DND-41 (cell line): ENCODE measurements at regions not wholly inside any gene's neighbourhood (a gene's known extent, or its start where the extent isn't known, plus 50 kb on each side); places are given as distances from the start of the nearest gene placed in this dataset.
"Not testable (repeated sequence)": the region's sequence is repeated elsewhere in the genome, so short reads cannot be mapped to it uniquely, and the experiment has no call there.

Source experiments
- ATAC-seq: fragments of 200-7000 bp; cut with Tn5 transposase; 3 replicates; pipeline ENCODE4 v1.9.1; 2021; ENCODE audit warnings: low read depth; ENCODE audit not compliant: insufficient read depth
- DNase-seq: peaks from one replicate; pipeline ENCODE4 v3.0.0-alpha.2; 2020
- H2AFZ ChIP-seq: 2 replicates; pipeline ENCODE4 v1.6.0; 2012; ENCODE audit warnings: low read depth, low read length
- H3K27ac ChIP-seq: 2 replicates; pipeline ENCODE4 v1.5.1; 2012; ENCODE audit warnings: low read length, inconsistent platforms
- H3K27me3 ChIP-seq: fragments of 200-600 bp; sonication (generic); 2 replicates; pipeline ENCODE4 v1.6.0; 2012; ENCODE audit warnings: low read length, mild to moderate bottlenecking, inconsistent platforms; ENCODE audit not compliant: insufficient read depth, poor library complexity
- H3K36me3 ChIP-seq: 2 replicates; pipeline ENCODE4 v1.5.1; 2012; ENCODE audit warnings: low read length, inconsistent platforms; ENCODE audit not compliant: insufficient read depth
- H3K4me1 ChIP-seq: 2 replicates; pipeline ENCODE4 v1.5.1; 2012; ENCODE audit warnings: mild to moderate bottlenecking, low read length; ENCODE audit not compliant: insufficient read depth
- H3K4me2 ChIP-seq: 2 replicates; pipeline ENCODE4 v1.6.0; 2012; ENCODE audit warnings: mild to moderate bottlenecking, moderate library complexity, low read length, inconsistent platforms; ENCODE audit not compliant: insufficient read depth
- H3K4me3 ChIP-seq, 2 experiments: fragments of 200-600 bp in 1 of 2; shearing (Covaris generic) in 1 of 2; 2 replicates each; pipeline ENCODE4 v1.5.1; 2012 to 2016; ENCODE audit warnings: inconsistent platforms in 2 of 2, low read length in 2 of 2, mild to moderate bottlenecking in 2 of 2, low read depth in 1 of 2, moderate library complexity in 1 of 2
- H3K79me2 ChIP-seq: 2 replicates; pipeline ENCODE4 v1.6.0; 2012; ENCODE audit warnings: low read length, inconsistent platforms; ENCODE audit not compliant: insufficient read depth
- H3K9ac ChIP-seq: 2 replicates; pipeline ENCODE4 v1.6.0; 2012; ENCODE audit warnings: low read depth, mild to moderate bottlenecking, inconsistent platforms, low read length, moderate library complexity
- H3K9me3 ChIP-seq: 2 replicates; pipeline ENCODE4 v1.5.1; 2012; ENCODE audit warnings: low read length, moderate library complexity, mild to moderate bottlenecking, inconsistent platforms; ENCODE audit not compliant: insufficient read depth, severe bottlenecking
- H4K20me1 ChIP-seq: 2 replicates; pipeline ENCODE4 v1.6.0; 2012; ENCODE audit warnings: low read length; ENCODE audit not compliant: insufficient read depth
- CTCF ChIP-seq: IDR thresholded peaks from 2 replicates; pipeline ENCODE4 v1.5.1; 2012; ENCODE audit warnings: borderline replicate concordance, low read length, moderate library complexity, mild to moderate bottlenecking; ENCODE audit not compliant: poor library complexity, severe bottlenecking; ENCODE audit errors: extremely low read depth
- EZH2 ChIP-seq: IDR thresholded peaks from 3 replicates; pipeline ENCODE4 v1.6.1; 2012; ENCODE audit warnings: borderline replicate concordance, low read depth, mild to moderate bottlenecking, moderate library complexity, low read length, inconsistent platforms; ENCODE audit not compliant: severe bottlenecking

GRCh38 chrX:87167841-87168240 lies 349.8 kb upstream of the KLHL4 start:
- TF ChIP-seq CTCF = no peak
- no peak for TF ChIP-seq EZH2
- ATAC-seq = no peak
- H3K79me2 ChIP-seq = no peaks in the 10 kb centered on the region
- H3K27me3 ChIP-seq = no peaks in the 10 kb centered on the region
- H2AFZ ChIP-seq = no peak overlapping the region
- H3K9ac ChIP-seq = no peak overlapping the region
- no peak for DNase-seq
- no peaks in the 10 kb centered on the region for H3K36me3 ChIP-seq
- H3K4me1 ChIP-seq = no peaks in the 10 kb centered on the region
- H3K9me3 ChIP-seq = no peaks in the 10 kb centered on the region
- no peak overlapping the region for H3K27ac ChIP-seq
- H3K4me3 ChIP-seq = no peak overlapping the region
- H4K20me1 ChIP-seq = no peaks in the 10 kb centered on the region
- H3K4me2 ChIP-seq = no peak overlapping the region

GRCh38 chrX:87178009-87178408 lies 339.6 kb upstream of the KLHL4 start:
- not testable (repeated sequence) for H3K4me3 ChIP-seq, ATAC-seq

More at GRCh38 chrX:87178009-87178408, 339.6 kb upstream of the KLHL4 start:
- H4K20me1 ChIP-seq, H3K4me1 ChIP-seq, H3K36me3 ChIP-seq, H3K9me3 ChIP-seq, H2AFZ ChIP-seq, H3K27me3 ChIP-seq, H3K4me2 ChIP-seq, DNase-seq, H3K9ac ChIP-seq, H3K27ac ChIP-seq, H3K79me2 ChIP-seq: not testable (repeated sequence)
